ENCODE measurements at regions not wholly inside any gene's neighbourhood (a gene's known extent, or its start where the extent isn't known, plus 50 kb on each side); places are given as distances from the start of the nearest gene placed in this dataset.

DNA sequence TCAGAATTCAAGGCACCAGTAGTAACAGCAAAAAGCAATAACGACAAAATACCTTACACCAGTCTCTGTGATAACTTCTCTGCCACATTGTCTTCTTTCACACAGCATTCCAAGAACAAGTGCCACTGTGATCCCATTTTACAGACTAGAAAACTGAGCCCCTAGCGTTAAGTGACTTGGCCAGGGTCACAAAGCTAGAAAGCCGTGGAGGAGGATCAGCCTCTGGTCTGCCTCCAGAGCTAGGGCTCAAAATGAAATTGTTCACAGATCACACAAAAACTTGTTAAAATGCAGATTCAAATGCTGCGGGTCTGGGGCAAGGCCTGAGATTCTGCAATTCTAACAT lies 154.1 kb downstream of the FAM114A2 start:
- H3K4me2 ChIP-seq (ENCODE audit: insufficient read depth, low read length), result no peak overlapping the region
- H3K27me3 ChIP-seq (ENCODE audit: insufficient read depth, low read length), result no peaks in the 10 kb centered on the region
- no peak overlapping the region for H3K4me3 ChIP-seq (ENCODE audit: insufficient read depth, low read length)
- no peaks in the 10 kb centered on the region for H3K9me3 ChIP-seq (ENCODE audit: low read depth, low read length)
- H4K20me1 ChIP-seq (ENCODE audit: insufficient read depth, low read length), result no peaks in the 10 kb centered on the region
- H3K4me1 ChIP-seq (ENCODE audit: insufficient read depth, low read length), result peaks cover 6% of the 10 kb centered on the region
- no peaks in the 10 kb centered on the region for H3K79me2 ChIP-seq (ENCODE audit: insufficient read depth, low read length)
- H2AFZ ChIP-seq (ENCODE audit: low read length), result no peak overlapping the region
- H3K36me3 ChIP-seq (ENCODE audit: insufficient read depth, low read length), result no peaks in the 10 kb centered on the region
- H3K27ac ChIP-seq (ENCODE audit: low read depth, low read length), result no peak overlapping the region
- TF ChIP-seq, protein P1, sequence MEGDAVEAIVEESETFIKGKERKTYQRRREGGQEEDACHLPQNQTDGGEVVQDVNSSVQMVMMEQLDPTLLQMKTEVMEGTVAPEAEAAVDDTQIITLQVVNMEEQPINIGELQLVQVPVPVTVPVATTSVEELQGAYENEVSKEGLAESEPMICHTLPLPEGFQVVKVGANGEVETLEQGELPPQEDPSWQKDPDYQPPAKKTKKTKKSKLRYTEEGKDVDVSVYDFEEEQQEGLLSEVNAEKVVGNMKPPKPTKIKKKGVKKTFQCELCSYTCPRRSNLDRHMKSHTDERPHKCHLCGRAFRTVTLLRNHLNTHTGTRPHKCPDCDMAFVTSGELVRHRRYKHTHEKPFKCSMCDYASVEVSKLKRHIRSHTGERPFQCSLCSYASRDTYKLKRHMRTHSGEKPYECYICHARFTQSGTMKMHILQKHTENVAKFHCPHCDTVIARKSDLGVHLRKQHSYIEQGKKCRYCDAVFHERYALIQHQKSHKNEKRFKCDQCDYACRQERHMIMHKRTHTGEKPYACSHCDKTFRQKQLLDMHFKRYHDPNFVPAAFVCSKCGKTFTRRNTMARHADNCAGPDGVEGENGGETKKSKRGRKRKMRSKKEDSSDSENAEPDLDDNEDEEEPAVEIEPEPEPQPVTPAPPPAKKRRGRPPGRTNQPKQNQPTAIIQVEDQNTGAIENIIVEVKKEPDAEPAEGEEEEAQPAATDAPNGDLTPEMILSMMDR (IDR thresholded peaks at IDR 0.05; ENCODE audit: extremely low read depth, low read depth, low read length), result no peak
- DNase-seq (ENCODE audit: insufficient read length, low spot score, missing footprints), result no peak

DNA sequence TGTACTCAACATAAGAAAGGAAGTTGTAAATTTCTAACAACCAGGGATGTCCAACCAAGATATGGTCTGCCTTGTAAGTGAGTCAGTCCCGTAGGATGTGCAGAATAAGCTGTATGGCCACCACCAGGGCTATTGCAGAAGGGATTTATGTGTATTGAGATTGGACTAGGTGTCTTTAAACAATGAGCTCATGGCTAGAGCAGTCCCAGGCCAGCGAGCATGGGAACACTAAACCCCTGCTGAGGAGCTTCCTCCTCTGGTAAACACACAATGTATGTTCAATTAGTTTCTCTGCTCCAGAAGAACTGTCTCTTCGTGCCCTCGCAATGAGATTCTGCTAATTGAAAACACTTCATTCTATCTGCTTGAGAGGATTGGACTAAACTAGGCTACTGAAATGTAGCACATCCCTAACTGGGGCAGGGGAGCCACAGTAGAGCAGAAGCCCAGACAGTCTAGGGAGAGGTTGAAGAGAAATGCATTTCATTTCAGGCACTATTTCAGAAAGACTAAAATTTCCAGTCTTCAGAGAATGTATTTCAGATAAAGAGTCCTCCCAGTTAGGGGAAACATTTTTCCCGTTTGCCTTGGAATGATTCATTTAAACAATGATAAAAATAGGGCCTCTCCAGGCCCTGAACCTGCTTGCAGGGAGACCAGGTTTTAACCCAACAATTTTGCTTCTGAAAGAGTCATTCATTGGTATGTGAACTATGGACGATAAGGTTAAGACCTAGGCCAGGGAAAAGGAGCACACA lies 154.7 kb downstream of the FAM114A2 start:
- Histone ChIP-seq H3K4me3 (ENCODE audit: insufficient read depth, low read length) (no peak overlapping the region), H3K27me3 (ENCODE audit: insufficient read depth, low read length) (no peaks in the 10 kb centered on the region), H3K27ac (ENCODE audit: low read depth, low read length) (peak overlapping the region; percentile 30), H4K20me1 (ENCODE audit: insufficient read depth, low read length) (no peaks in the 10 kb centered on the region), H3K4me1 (ENCODE audit: insufficient read depth, low read length) (peaks cover 6% of the 10 kb centered on the region), H3K4me2 (ENCODE audit: insufficient read depth, low read length) (peak overlapping the region; percentile 8), H3K36me3 (ENCODE audit: insufficient read depth, low read length) (no peaks in the 10 kb centered on the region), H3K9me3 (ENCODE audit: low read depth, low read length) (no peaks in the 10 kb centered on the region), H2AFZ (ENCODE audit: low read length) (no peak overlapping the region), H3K79me2 (ENCODE audit: insufficient read depth, low read length) (no peaks in the 10 kb centered on the region)
- DNase-seq (ENCODE audit: insufficient read length, low spot score, missing footprints), result no peak
- TF ChIP-seq, protein P1 (IDR thresholded peaks at IDR 0.05; ENCODE audit: extremely low read depth, low read depth, low read length), result no peak

DNA sequence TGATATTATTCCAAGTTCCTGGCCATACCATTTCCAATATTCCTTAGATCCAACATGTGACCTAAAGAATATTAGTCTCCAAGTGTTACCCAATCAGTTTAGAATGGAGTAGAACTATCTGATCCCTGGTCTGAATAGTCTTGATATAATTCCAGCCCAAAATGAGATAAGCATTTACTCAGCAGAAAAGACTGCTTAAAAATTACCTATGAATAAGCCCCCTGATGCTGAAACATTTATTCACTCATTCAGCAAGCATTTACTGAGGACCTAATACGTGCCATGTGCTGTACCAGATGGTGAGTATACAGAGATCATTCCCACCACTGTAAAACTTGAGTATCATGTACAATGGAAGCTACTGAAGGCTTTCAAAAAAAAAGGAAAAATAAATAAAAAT lies 157.0 kb downstream of the FAM114A2 start:
- Histone ChIP-seq H3K9me3 (ENCODE audit: low read depth, low read length) (no peaks in the 10 kb centered on the region), H2AFZ (ENCODE audit: low read length) (no peak overlapping the region), H4K20me1 (ENCODE audit: insufficient read depth, low read length) (no peaks in the 10 kb centered on the region), H3K27ac (ENCODE audit: low read depth, low read length) (no peak overlapping the region), H3K4me2 (ENCODE audit: insufficient read depth, low read length) (no peak overlapping the region), H3K4me1 (ENCODE audit: insufficient read depth, low read length) (peaks cover 6% of the 10 kb centered on the region), H3K27me3 (ENCODE audit: insufficient read depth, low read length) (no peaks in the 10 kb centered on the region), H3K79me2 (ENCODE audit: insufficient read depth, low read length) (no peaks in the 10 kb centered on the region), H3K4me3 (ENCODE audit: insufficient read depth, low read length) (no peak overlapping the region), H3K36me3 (ENCODE audit: insufficient read depth, low read length) (no peaks in the 10 kb centered on the region)
- DNase-seq (ENCODE audit: insufficient read length, low spot score, missing footprints), result no peak
- TF ChIP-seq, protein P1 (IDR thresholded peaks at IDR 0.05; ENCODE audit: extremely low read depth, low read depth, low read length), result no peak

DNA sequence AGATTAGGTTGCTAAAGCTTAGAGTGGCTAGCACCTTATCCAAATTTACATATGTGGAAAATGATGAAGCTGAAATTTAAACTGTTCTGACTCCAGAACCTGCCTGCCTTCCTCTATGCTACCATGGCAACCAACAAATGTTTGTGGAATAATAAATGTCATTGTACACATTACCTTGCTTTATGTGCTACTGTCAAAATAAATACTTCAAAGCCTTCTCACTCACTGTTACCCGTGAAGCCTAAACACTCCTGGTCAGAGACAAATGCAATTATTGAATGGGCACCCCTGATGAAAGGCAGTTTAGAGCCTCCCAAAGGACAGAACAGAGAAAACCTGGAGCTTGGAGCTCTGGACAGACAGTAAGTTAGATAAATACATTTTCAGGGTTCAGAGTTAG lies 158.6 kb downstream of the FAM114A2 start:
- no peak overlapping the region for H3K27ac ChIP-seq (ENCODE audit: low read depth, low read length)
- no peaks in the 10 kb centered on the region for H3K36me3 ChIP-seq (ENCODE audit: insufficient read depth, low read length)
- no peak overlapping the region for H2AFZ ChIP-seq (ENCODE audit: low read length)
- no peaks in the 10 kb centered on the region for H3K9me3 ChIP-seq (ENCODE audit: low read depth, low read length)
- no peaks in the 10 kb centered on the region for H3K27me3 ChIP-seq (ENCODE audit: insufficient read depth, low read length)
- no peak overlapping the region for H3K4me2 ChIP-seq (ENCODE audit: insufficient read depth, low read length)
- no peak overlapping the region for H3K4me3 ChIP-seq (ENCODE audit: insufficient read depth, low read length)
- TF ChIP-seq, protein P1 (IDR thresholded peaks at IDR 0.05; ENCODE audit: extremely low read depth, low read depth, low read length), result no peak
- no peaks in the 10 kb centered on the region for H4K20me1 ChIP-seq (ENCODE audit: insufficient read depth, low read length)
- peaks cover 6% of the 10 kb centered on the region for H3K4me1 ChIP-seq (ENCODE audit: insufficient read depth, low read length)
- no peaks in the 10 kb centered on the region for H3K79me2 ChIP-seq (ENCODE audit: insufficient read depth, low read length)
- DNase-seq (ENCODE audit: insufficient read length, low spot score, missing footprints), result no peak
